ENCODE measurements at regions not wholly inside any gene's neighbourhood (a gene's known extent, or its start where the extent isn't known, plus 50 kb on each side); places are given as distances from the start of the nearest gene placed in this dataset.

GRCh38 chr11:28739489-28740280, 631.5 kb downstream of the METTL15 start:
- intact Hi-C loops (cut with DNase I) = no loop called here
- H3K27ac ChIP-seq = no peak overlapping the region
- 59 to 60% methylated on average over 4 of the region's 4 CpGs for WGBS, 2 donors
- no peak for DNase-seq
- TF ChIP-seq POLR2A (IDR thresholded peaks at IDR 0.05) = no peak
- H3K4me1 ChIP-seq = no peaks in the 10 kb centered on the region
- H3K9me3 ChIP-seq = no peaks in the 10 kb centered on the region
- no peaks in the 10 kb centered on the region for H3K36me3 ChIP-seq
- no peak overlapping the region for H3K4me3 ChIP-seq (replicated peaks in 1 of 3)
- no peaks in the 10 kb centered on the region for H3K27me3 ChIP-seq

DNA sequence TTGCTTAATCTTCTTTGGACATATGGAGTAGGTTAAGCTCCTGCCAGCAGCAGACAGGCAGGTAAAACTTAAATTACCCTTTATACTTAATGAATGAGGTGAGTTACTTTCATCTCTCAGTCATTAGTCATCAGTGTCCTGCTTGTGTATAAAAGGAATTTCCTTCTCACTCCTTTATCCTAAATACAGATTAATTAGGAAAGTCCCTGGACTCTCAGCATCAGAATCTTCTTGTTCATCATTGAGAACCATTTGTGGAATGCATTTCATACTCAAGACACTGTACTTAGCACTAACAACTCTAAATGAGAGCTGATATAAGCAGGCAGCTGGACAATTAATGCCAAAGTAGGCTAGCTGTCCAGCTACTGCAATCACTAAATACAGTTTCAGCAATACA, 630.4 kb downstream of the METTL15 start:
- Histone ChIP-seq H3K27me3 (no peaks in the 10 kb centered on the region), H3K36me3 (no peaks in the 10 kb centered on the region), H3K9me3 (no peaks in the 10 kb centered on the region), H3K4me1 (no peaks in the 10 kb centered on the region), H3K27ac (no peak overlapping the region), H3K4me3 (replicated peaks in 1 of 3) (no peak overlapping the region)
- no peak for DNase-seq
- intact Hi-C loops (cut with DNase I) = no loop called here
- TF ChIP-seq, protein P1, sequence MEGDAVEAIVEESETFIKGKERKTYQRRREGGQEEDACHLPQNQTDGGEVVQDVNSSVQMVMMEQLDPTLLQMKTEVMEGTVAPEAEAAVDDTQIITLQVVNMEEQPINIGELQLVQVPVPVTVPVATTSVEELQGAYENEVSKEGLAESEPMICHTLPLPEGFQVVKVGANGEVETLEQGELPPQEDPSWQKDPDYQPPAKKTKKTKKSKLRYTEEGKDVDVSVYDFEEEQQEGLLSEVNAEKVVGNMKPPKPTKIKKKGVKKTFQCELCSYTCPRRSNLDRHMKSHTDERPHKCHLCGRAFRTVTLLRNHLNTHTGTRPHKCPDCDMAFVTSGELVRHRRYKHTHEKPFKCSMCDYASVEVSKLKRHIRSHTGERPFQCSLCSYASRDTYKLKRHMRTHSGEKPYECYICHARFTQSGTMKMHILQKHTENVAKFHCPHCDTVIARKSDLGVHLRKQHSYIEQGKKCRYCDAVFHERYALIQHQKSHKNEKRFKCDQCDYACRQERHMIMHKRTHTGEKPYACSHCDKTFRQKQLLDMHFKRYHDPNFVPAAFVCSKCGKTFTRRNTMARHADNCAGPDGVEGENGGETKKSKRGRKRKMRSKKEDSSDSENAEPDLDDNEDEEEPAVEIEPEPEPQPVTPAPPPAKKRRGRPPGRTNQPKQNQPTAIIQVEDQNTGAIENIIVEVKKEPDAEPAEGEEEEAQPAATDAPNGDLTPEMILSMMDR (IDR thresholded peaks at IDR 0.05) = no peak
- TF ChIP-seq POLR2A (IDR thresholded peaks at IDR 0.05) = no peak

- H3K9me3 ChIP-seq = no peaks in the 10 kb centered on the region
- H3K4me1 ChIP-seq = no peaks in the 10 kb centered on the region
- no peaks in the 10 kb centered on the region for H3K27me3 ChIP-seq
- no peak for DNase-seq
- no peak overlapping the region for H3K27ac ChIP-seq
- intact Hi-C loops (cut with DNase I) = no loop called here
- H3K4me3 ChIP-seq (replicated peaks in 1 of 3) = no peak overlapping the region
- TF ChIP-seq, protein P1 (IDR thresholded peaks at IDR 0.05) = no peak
- no peak for TF ChIP-seq POLR2A (IDR thresholded peaks at IDR 0.05)
- no peaks in the 10 kb centered on the region for H3K36me3 ChIP-seq
Observed at GRCh38 chr11:28736256-28736655, 628.1 kb downstream of the METTL15 start.

DNA sequence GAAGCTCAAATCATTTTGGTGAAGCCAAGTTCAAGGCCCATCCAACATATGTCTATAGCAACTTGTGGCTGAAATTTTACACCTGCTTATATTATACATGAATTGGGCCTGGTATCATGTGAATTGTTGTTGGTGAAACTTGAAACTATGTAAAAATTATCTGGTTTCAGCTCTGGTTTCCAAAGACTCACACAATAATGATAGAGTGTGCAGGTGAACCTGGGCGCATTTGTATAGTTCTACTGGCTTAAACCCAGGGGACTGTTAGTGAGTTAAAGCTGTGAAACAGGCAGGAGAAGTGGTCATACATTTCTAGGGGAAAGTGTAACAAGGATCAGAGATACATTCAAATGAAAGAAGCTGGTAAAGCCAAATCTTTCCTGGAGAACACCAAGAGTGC, 627.3 kb downstream of the METTL15 start:
- intact Hi-C loops (cut with DNase I) = no loop called here
- TF ChIP-seq, protein P1 (IDR thresholded peaks at IDR 0.05) = no peak
- Histone ChIP-seq H3K27ac (no peak overlapping the region), H3K4me1 (no peaks in the 10 kb centered on the region), H3K4me3 (replicated peaks in 1 of 3) (no peak overlapping the region), H3K9me3 (no peaks in the 10 kb centered on the region), H3K36me3 (no peaks in the 10 kb centered on the region), H3K27me3 (no peaks in the 10 kb centered on the region)
- WGBS, 2 donors = 91 to 98% methylated on average over 1 of the region's 1 CpG
- no peak for DNase-seq

- intact Hi-C loops (cut with DNase I) = no loop called here
- no peak for TF ChIP-seq POLR2A (IDR thresholded peaks at IDR 0.05)
- TF ChIP-seq, protein P1 (IDR thresholded peaks at IDR 0.05) = no peak
- H3K27me3 ChIP-seq = no peaks in the 10 kb centered on the region
- H3K4me3 ChIP-seq (replicated peaks in 1 of 3) = no peak overlapping the region
- no peak overlapping the region for H3K27ac ChIP-seq
- 91% methylated on average over 2 of the region's 2 CpGs for WGBS, 2 donors
- no peaks in the 10 kb centered on the region for H3K36me3 ChIP-seq
- no peaks in the 10 kb centered on the region for H3K9me3 ChIP-seq
- DNase-seq = no peak
- H3K4me1 ChIP-seq = peaks cover 3 to 8% of the 10 kb centered on the region in 2 donors
Observed at GRCh38 chr11:28730889-28731288, 622.7 kb downstream of the METTL15 start.

Data from thyroid gland (tissue), 4 donors.